ENCODE measurements at regions not wholly inside any gene's neighbourhood (a gene's known extent, or its start where the extent isn't known, plus 50 kb on each side); places are given as distances from the start of the nearest gene placed in this dataset.

DNA sequence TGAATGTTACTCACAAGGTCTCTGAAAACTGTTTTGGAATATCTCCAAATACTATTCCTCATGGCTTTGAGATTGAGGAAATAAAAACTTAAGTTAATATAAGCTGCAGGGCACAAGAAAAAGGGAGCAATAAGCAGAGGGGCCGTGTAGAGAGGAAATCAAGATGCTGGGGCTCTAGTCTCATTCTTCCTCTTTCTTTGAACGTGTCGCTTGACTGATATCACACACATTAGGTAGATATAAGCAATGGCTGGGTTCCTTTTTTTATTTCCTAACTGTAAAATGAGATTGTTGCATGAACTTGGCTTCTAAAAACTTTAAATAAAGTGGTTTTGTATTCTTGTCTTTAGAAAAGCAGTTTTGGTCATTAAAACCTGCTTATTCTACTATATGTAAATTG, 326.7 kb upstream of the ROPN1 start:
- no peak overlapping the region for H3K4me3 Mint-ChIP-seq (ENCODE audit: unreplicated experiment)
- CTCF ChIA-PET: interaction anchor here (1.0 kb wide), 1 partner anchor 286 kb away, joined by 8 read pairs; no protein-coding TSS in a partner anchor
- H3K4me1 Mint-ChIP-seq (ENCODE audit: low read depth, unreplicated experiment): peaks cover 11% of the 10 kb centered on the region
- H3K27me3 Mint-ChIP-seq (ENCODE audit: insufficient read depth, unreplicated experiment): no peaks in the 10 kb centered on the region
- H3K36me3 Mint-ChIP-seq (ENCODE audit: insufficient read depth, unreplicated experiment): no peaks in the 10 kb centered on the region
- Histone ChIP-seq H3K36me3 (ENCODE audit: control insufficient read depth, insufficient read depth, low read length) (no peaks in the 10 kb centered on the region), H3K9me3 (no peaks in the 10 kb centered on the region), H3K4me3 (ENCODE audit: low read depth, low read length) (no peak overlapping the region), H3K27me3 (replicated peaks; ENCODE audit: control insufficient read depth, insufficient read depth, low read length) (no peaks in the 10 kb centered on the region), H3K4me1 (peaks cover 3% of the 10 kb centered on the region; the same call in 1 of the 2 replicates)
- no TSS peak for BruUV-seq (replicated peaks)
- no peak overlapping the region for H3K27ac Mint-ChIP-seq (ENCODE audit: unreplicated experiment)
- TF ChIP-seq, protein P1, sequence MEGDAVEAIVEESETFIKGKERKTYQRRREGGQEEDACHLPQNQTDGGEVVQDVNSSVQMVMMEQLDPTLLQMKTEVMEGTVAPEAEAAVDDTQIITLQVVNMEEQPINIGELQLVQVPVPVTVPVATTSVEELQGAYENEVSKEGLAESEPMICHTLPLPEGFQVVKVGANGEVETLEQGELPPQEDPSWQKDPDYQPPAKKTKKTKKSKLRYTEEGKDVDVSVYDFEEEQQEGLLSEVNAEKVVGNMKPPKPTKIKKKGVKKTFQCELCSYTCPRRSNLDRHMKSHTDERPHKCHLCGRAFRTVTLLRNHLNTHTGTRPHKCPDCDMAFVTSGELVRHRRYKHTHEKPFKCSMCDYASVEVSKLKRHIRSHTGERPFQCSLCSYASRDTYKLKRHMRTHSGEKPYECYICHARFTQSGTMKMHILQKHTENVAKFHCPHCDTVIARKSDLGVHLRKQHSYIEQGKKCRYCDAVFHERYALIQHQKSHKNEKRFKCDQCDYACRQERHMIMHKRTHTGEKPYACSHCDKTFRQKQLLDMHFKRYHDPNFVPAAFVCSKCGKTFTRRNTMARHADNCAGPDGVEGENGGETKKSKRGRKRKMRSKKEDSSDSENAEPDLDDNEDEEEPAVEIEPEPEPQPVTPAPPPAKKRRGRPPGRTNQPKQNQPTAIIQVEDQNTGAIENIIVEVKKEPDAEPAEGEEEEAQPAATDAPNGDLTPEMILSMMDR (IDR thresholded peaks at IDR 0.05; ENCODE audit: insufficient read depth in 1 of 2, low read depth in 1 of 2, low read length in 1 of 2, severe bottlenecking in 1 of 2, unreplicated experiment in 1 of 2): no peak
- intact Hi-C loops (cut with micrococcal nuclease; ENCODE audit: unreplicated experiment): no loop called here
- no peaks in the 10 kb centered on the region for H3K9me3 Mint-ChIP-seq (ENCODE audit: unreplicated experiment)
- no peak for DNase-seq
- POLR2A ChIA-PET: no interaction called here

DNA sequence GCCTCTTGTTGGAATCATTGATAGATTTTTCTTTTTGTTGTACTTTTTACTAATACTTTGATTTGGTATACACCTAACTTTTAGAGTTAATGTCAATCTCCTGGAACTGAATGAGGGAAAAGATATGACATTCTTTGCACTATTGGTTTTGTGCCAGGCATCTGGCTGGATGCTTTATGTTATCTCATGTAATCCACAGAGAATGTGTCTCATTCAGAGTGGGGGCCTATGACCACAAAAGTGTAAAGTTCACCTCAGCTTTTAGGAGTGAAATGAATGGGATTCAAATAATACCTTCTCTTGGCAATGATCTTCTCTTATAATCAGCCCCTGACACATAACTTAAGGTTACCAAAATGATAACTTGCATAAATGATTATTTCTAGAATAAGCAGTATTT, 329.1 kb upstream of the ROPN1 start:
- Mint-ChIP-seq H3K4me3 (ENCODE audit: unreplicated experiment) (no peak overlapping the region), H3K9me3 (ENCODE audit: unreplicated experiment) (no peaks in the 10 kb centered on the region), H3K27me3 (ENCODE audit: insufficient read depth, unreplicated experiment) (peaks cover 3% of the 10 kb centered on the region), H3K4me1 (ENCODE audit: low read depth, unreplicated experiment) (peaks cover 6% of the 10 kb centered on the region), H3K36me3 (ENCODE audit: insufficient read depth, unreplicated experiment) (no peaks in the 10 kb centered on the region), H3K27ac (ENCODE audit: unreplicated experiment) (no peak overlapping the region)
- ChIA-PET POLR2A (no interaction called here), CTCF (no interaction called here)
- no peak overlapping the region for H3K4me3 ChIP-seq (ENCODE audit: low read depth, low read length)
- intact Hi-C loops (cut with micrococcal nuclease; ENCODE audit: unreplicated experiment): no loop called here
- H3K9me3 ChIP-seq: no peaks in the 10 kb centered on the region
- H3K36me3 ChIP-seq (ENCODE audit: control insufficient read depth, insufficient read depth, low read length): no peaks in the 10 kb centered on the region
- peaks cover 3% of the 10 kb centered on the region; the same call in 1 of the 2 replicates for H3K4me1 ChIP-seq
- no TSS peak for BruUV-seq (replicated peaks)
- TF ChIP-seq, protein P1 (IDR thresholded peaks at IDR 0.05; ENCODE audit: insufficient read depth in 1 of 2, low read depth in 1 of 2, low read length in 1 of 2, severe bottlenecking in 1 of 2, unreplicated experiment in 1 of 2): no peak
- DNase-seq: no peak
- no peaks in the 10 kb centered on the region for H3K27me3 ChIP-seq (replicated peaks; ENCODE audit: control insufficient read depth, insufficient read depth, low read length)

DNA sequence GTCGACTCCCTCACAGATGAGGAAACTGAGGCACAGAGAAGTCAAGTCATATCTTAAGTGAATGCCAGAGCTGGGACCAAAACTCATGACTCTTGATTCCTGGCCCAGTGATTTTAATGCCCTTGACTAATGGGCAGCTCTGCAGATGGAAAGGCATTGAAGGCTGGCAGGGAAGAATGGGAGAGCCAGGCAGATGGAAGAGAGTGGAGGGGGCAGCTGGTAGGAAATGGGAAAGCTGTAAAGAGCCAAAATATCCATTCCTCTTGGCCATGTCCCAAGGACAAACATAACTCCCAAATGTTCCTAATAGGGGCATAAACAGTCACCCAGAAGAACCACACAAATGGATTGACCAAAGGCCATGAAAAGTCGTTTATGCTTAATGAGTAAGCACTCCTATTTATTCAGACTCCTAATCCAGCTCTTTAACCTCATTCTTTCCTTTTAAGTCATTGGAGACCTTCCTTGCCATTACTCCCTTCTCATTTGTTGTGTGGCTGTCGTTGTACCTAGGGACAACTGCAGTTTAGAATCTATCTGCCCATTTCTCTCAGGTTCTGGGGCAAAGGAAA, 330.5 kb upstream of the ROPN1 start:
- H3K36me3 Mint-ChIP-seq (ENCODE audit: insufficient read depth, unreplicated experiment): no peaks in the 10 kb centered on the region
- no peak overlapping the region for H3K4me3 ChIP-seq (ENCODE audit: low read depth, low read length)
- BruUV-seq (replicated peaks): no TSS peak
- no peaks in the 10 kb centered on the region for H3K9me3 ChIP-seq
- no peak overlapping the region for H3K4me3 Mint-ChIP-seq (ENCODE audit: unreplicated experiment)
- H3K4me1 ChIP-seq: 0 out of 2 replicates have a peak, but pooled peaks cover 3% of the 10 kb centered on the region
- no peaks in the 10 kb centered on the region for H3K27me3 ChIP-seq (replicated peaks; ENCODE audit: control insufficient read depth, insufficient read depth, low read length)
- TF ChIP-seq, protein P1 (IDR thresholded peaks at IDR 0.05; ENCODE audit: insufficient read depth in 1 of 2, low read depth in 1 of 2, low read length in 1 of 2, severe bottlenecking in 1 of 2, unreplicated experiment in 1 of 2): no peak
- intact Hi-C loops (cut with micrococcal nuclease; ENCODE audit: unreplicated experiment): loop anchor here (2.0 kb wide), 1 partner anchor 28 kb away; no protein-coding TSS in a partner anchor
- no peaks in the 10 kb centered on the region for H3K9me3 Mint-ChIP-seq (ENCODE audit: unreplicated experiment)
- ChIA-PET POLR2A (no interaction called here), CTCF (no interaction called here)
- no peak overlapping the region for H3K27ac Mint-ChIP-seq (ENCODE audit: unreplicated experiment)
- no peaks in the 10 kb centered on the region for H3K36me3 ChIP-seq (ENCODE audit: control insufficient read depth, insufficient read depth, low read length)
- no peaks in the 10 kb centered on the region for H3K4me1 Mint-ChIP-seq (ENCODE audit: low read depth, unreplicated experiment)
- DNase-seq: no peak
- H3K27me3 Mint-ChIP-seq (ENCODE audit: insufficient read depth, unreplicated experiment): peaks cover 3% of the 10 kb centered on the region
